ENCODE measurements at regions not wholly inside any gene's neighbourhood (a gene's known extent, or its start where the extent isn't known, plus 50 kb on each side); places are given as distances from the start of the nearest gene placed in this dataset.

GRCh38 chr3:124276539-124277143 lies 284.7 kb upstream of the ROPN1 start:
- TF ChIP-seq EZH2phosphoT487 (IDR thresholded peaks at IDR 0.05; ENCODE audit: borderline replicate concordance, low read length) (no peak), CTCF (IDR thresholded peaks at IDR 0.05; ENCODE audit: low read depth, low read length, poor library complexity, severe bottlenecking) (no peak)

Data from DOHH2 (cell line).